GM23338 (cell line): ENCODE measurements at regions not wholly inside any gene's neighbourhood (a gene's known extent, or its start where the extent isn't known, plus 50 kb on each side); places are given as distances from the start of the nearest gene placed in this dataset.

Experiments used
- CREB1 ChIP-seq: fragments of 250-450 bp; sonication (Bioruptor Pico); IDR thresholded peaks from 2 replicates; pipeline ENCODE4 v1.5.0; 2020; ENCODE audit warnings: low read depth, mild to moderate bottlenecking, moderate library complexity
- EZH2 ChIP-seq: fragments of 200-600 bp; sonication (generic); IDR thresholded peaks from one replicate; pipeline ENCODE4 v1.8.0; 2017; ENCODE audit warnings: antibody characterized with exemption, mild to moderate bottlenecking, low read depth; ENCODE audit not compliant: unreplicated experiment
- JUNB ChIP-seq: IDR thresholded peaks from one replicate; pipeline ENCODE4 v1.6.1; 2016; ENCODE audit warnings: antibody characterized with exemption; ENCODE audit not compliant: unreplicated experiment
- NANOG ChIP-seq: IDR thresholded peaks from 2 replicates; pipeline ENCODE4 v1.6.1; 2016; ENCODE audit warnings: antibody characterized with exemption, borderline replicate concordance
- STAT1 ChIP-seq: IDR thresholded peaks from one replicate; pipeline ENCODE4 v1.6.1; 2016; ENCODE audit warnings: antibody characterized with exemption; ENCODE audit not compliant: unreplicated experiment
- ZNF114 ChIP-seq: fragments of 250-450 bp; sonication (Bioruptor Pico); IDR thresholded peaks from 2 replicates; pipeline ENCODE4 v1.5.0; 2020; ENCODE audit warnings: mild to moderate bottlenecking, moderate library complexity
- ZNF331 ChIP-seq: fragments of 250-450 bp; sonication (Bioruptor Pico); IDR thresholded peaks from 2 replicates; pipeline ENCODE4 v1.5.0; 2020; ENCODE audit warnings: low read depth, mild to moderate bottlenecking, moderate library complexity
- TF ChIP-seq, protein P1 (sequence below): fragments of 250-450 bp; sonication (Bioruptor Pico); IDR thresholded peaks from 2 replicates; pipeline ENCODE4 v1.5.0; 2020; ENCODE audit warnings: mild to moderate bottlenecking, moderate library complexity
- TF ChIP-seq, protein P2 (sequence below): IDR thresholded peaks from 2 replicates; pipeline ENCODE4 v1.6.1; 2016; ENCODE audit warnings: antibody characterized with exemption
- TF ChIP-seq, protein P3 (sequence below): IDR thresholded peaks from one replicate; pipeline ENCODE4 v1.6.1; 2018; ENCODE audit warnings: antibody characterized with exemption; ENCODE audit not compliant: unreplicated experiment

DNA sequence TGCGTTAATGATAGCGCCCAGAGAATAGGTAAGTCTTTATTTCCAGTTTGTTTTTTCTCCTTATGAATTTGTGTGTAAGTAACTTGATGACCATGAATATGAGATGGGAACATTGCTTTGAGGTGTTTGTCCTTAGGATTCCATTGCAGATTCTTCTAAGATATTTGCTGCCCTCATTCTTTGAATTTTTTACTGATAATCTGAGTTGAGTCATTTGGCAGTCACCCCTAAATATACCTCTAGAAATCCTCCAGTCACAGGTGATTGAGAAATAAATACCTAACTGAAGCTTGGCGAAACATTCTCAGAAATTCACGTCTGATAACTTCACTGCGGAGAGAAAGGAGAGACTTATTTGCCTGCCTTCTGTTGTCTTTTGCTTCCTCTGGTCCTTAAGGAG lies 345.5 kb downstream of the SQOR start (continued):
- TF ChIP-seq, protein P1, sequence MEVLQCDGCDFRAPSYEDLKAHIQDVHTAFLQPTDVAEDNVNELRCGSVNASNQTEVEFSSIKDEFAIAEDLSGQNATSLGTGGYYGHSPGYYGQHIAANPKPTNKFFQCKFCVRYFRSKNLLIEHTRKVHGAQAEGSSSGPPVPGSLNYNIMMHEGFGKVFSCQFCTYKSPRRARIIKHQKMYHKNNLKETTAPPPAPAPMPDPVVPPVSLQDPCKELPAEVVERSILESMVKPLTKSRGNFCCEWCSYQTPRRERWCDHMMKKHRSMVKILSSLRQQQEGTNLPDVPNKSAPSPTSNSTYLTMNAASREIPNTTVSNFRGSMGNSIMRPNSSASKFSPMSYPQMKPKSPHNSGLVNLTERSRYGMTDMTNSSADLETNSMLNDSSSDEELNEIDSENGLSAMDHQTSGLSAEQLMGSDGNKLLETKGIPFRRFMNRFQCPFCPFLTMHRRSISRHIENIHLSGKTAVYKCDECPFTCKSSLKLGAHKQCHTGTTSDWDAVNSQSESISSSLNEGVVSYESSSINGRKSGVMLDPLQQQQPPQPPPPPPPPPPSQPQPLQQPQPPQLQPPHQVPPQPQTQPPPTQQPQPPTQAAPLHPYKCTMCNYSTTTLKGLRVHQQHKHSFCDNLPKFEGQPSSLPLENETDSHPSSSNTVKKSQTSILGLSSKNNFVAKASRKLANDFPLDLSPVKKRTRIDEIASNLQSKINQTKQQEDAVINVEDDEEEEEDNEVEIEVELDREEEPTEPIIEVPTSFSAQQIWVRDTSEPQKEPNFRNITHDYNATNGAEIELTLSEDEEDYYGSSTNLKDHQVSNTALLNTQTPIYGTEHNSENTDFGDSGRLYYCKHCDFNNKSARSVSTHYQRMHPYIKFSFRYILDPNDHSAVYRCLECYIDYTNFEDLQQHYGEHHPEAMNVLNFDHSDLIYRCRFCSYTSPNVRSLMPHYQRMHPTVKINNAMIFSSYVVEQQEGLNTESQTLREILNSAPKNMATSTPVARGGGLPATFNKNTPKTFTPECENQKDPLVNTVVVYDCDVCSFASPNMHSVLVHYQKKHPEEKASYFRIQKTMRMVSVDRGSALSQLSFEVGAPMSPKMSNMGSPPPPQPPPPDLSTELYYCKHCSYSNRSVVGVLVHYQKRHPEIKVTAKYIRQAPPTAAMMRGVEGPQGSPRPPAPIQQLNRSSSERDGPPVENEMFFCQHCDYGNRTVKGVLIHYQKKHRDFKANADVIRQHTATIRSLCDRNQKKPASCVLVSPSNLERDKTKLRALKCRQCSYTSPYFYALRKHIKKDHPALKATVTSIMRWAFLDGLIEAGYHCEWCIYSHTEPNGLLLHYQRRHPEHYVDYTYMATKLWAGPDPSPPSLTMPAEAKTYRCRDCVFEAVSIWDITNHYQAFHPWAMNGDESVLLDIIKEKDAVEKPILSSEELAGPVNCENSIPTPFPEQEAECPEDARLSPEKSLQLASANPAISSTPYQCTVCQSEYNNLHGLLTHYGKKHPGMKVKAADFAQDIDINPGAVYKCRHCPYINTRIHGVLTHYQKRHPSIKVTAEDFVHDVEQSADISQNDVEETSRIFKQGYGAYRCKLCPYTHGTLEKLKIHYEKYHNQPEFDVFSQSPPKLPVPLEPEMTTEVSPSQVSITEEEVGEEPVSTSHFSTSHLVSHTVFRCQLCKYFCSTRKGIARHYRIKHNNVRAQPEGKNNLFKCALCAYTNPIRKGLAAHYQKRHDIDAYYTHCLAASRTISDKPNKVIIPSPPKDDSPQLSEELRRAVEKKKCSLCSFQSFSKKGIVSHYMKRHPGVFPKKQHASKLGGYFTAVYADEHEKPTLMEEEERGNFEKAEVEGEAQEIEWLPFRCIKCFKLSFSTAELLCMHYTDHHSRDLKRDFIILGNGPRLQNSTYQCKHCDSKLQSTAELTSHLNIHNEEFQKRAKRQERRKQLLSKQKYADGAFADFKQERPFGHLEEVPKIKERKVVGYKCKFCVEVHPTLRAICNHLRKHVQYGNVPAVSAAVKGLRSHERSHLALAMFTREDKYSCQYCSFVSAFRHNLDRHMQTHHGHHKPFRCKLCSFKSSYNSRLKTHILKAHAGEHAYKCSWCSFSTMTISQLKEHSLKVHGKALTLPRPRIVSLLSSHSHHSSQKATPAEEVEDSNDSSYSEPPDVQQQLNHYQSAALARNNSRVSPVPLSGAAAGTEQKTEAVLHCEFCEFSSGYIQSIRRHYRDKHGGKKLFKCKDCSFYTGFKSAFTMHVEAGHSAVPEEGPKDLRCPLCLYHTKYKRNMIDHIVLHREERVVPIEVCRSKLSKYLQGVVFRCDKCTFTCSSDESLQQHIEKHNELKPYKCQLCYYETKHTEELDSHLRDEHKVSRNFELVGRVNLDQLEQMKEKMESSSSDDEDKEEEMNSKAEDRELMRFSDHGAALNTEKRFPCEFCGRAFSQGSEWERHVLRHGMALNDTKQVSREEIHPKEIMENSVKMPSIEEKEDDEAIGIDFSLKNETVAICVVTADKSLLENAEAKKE (CRISPR knock-in tag): no peak
- TF ChIP-seq, protein P2, sequence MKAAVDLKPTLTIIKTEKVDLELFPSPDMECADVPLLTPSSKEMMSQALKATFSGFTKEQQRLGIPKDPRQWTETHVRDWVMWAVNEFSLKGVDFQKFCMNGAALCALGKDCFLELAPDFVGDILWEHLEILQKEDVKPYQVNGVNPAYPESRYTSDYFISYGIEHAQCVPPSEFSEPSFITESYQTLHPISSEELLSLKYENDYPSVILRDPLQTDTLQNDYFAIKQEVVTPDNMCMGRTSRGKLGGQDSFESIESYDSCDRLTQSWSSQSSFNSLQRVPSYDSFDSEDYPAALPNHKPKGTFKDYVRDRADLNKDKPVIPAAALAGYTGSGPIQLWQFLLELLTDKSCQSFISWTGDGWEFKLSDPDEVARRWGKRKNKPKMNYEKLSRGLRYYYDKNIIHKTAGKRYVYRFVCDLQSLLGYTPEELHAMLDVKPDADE: no peak
- TF ChIP-seq NANOG (no peak), CREB1 (CRISPR knock-in tag) (no peak), JUNB (no peak), ZNF114 (CRISPR knock-in tag) (no peak), STAT1 (no peak), ZNF331 (CRISPR knock-in tag) (no peak), EZH2 (no peak)
- TF ChIP-seq, protein P3, sequence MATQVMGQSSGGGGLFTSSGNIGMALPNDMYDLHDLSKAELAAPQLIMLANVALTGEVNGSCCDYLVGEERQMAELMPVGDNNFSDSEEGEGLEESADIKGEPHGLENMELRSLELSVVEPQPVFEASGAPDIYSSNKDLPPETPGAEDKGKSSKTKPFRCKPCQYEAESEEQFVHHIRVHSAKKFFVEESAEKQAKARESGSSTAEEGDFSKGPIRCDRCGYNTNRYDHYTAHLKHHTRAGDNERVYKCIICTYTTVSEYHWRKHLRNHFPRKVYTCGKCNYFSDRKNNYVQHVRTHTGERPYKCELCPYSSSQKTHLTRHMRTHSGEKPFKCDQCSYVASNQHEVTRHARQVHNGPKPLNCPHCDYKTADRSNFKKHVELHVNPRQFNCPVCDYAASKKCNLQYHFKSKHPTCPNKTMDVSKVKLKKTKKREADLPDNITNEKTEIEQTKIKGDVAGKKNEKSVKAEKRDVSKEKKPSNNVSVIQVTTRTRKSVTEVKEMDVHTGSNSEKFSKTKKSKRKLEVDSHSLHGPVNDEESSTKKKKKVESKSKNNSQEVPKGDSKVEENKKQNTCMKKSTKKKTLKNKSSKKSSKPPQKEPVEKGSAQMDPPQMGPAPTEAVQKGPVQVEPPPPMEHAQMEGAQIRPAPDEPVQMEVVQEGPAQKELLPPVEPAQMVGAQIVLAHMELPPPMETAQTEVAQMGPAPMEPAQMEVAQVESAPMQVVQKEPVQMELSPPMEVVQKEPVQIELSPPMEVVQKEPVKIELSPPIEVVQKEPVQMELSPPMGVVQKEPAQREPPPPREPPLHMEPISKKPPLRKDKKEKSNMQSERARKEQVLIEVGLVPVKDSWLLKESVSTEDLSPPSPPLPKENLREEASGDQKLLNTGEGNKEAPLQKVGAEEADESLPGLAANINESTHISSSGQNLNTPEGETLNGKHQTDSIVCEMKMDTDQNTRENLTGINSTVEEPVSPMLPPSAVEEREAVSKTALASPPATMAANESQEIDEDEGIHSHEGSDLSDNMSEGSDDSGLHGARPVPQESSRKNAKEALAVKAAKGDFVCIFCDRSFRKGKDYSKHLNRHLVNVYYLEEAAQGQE: no peak
